MM.1S (cell line): ENCODE measurements at regions not wholly inside any gene's neighbourhood (a gene's known extent, or its start where the extent isn't known, plus 50 kb on each side); places are given as distances from the start of the nearest gene placed in this dataset.

ENCODE experiments used
- EZH2 ChIP-seq: fragments of 300-600 bp; sonication (generic); optimal IDR thresholded peaks from 2 replicates; pipeline ENCODE3; 2017; ENCODE audit warnings: low read depth, mild to moderate bottlenecking, antibody characterized with exemption, low read length, mixed read lengths
- EZH2phosphoT487 ChIP-seq: fragments of 300-600 bp; sonication (generic); IDR thresholded peaks from 2 replicates; pipeline ENCODE4 v1.6.1; 2018; ENCODE audit warnings: antibody characterized with exemption, low read length
- TF ChIP-seq, protein P1 (sequence below): fragments of 300-600 bp; sonication (generic); IDR thresholded peaks from 2 replicates; pipeline ENCODE4 v1.5.1; 2016; ENCODE audit warnings: antibody characterized with exemption, low read length, mixed read lengths

DNA sequence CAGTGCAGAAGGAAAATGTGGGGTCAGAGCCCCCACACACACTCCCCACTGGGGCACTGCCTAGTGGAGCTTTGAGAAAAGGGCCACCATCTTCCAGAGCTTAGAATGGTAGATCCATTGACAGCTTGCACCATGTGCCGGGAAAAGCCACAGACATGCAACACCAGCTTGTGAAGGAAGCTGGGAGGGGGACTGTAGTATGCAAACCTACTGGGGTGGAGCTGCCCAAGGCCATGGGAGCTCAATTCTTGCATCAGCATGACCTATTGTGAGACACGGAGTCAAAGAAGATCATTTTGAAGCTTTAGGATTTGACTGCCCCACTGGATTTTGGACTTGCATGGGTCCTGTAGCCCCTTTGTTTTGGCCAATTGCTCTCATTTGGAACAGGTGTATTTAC is 142.8 kb upstream of the ARHGEF9 start:
- TF ChIP-seq, protein P1, sequence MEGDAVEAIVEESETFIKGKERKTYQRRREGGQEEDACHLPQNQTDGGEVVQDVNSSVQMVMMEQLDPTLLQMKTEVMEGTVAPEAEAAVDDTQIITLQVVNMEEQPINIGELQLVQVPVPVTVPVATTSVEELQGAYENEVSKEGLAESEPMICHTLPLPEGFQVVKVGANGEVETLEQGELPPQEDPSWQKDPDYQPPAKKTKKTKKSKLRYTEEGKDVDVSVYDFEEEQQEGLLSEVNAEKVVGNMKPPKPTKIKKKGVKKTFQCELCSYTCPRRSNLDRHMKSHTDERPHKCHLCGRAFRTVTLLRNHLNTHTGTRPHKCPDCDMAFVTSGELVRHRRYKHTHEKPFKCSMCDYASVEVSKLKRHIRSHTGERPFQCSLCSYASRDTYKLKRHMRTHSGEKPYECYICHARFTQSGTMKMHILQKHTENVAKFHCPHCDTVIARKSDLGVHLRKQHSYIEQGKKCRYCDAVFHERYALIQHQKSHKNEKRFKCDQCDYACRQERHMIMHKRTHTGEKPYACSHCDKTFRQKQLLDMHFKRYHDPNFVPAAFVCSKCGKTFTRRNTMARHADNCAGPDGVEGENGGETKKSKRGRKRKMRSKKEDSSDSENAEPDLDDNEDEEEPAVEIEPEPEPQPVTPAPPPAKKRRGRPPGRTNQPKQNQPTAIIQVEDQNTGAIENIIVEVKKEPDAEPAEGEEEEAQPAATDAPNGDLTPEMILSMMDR, result no peak
- TF ChIP-seq EZH2 (no peak), EZH2phosphoT487 (no peak)
